T-helper 1 cell (primary cell): ENCODE measurements at regions not wholly inside any gene's neighbourhood (a gene's known extent, or its start where the extent isn't known, plus 50 kb on each side); places are given as distances from the start of the nearest gene placed in this dataset.
A peak's percentile ranks its signal among the peaks of the same experiment; 100 is the strongest.
"Not testable (repeated sequence)": the region's sequence is repeated elsewhere in the genome, so short reads cannot be mapped to it uniquely, and the experiment has no call there.

Source experiments
- DNase-seq, 5 donors: peaks; one replicate each; pipeline ENCODE4 v3.0.0-alpha.2; 2012 to 2020

DNA sequence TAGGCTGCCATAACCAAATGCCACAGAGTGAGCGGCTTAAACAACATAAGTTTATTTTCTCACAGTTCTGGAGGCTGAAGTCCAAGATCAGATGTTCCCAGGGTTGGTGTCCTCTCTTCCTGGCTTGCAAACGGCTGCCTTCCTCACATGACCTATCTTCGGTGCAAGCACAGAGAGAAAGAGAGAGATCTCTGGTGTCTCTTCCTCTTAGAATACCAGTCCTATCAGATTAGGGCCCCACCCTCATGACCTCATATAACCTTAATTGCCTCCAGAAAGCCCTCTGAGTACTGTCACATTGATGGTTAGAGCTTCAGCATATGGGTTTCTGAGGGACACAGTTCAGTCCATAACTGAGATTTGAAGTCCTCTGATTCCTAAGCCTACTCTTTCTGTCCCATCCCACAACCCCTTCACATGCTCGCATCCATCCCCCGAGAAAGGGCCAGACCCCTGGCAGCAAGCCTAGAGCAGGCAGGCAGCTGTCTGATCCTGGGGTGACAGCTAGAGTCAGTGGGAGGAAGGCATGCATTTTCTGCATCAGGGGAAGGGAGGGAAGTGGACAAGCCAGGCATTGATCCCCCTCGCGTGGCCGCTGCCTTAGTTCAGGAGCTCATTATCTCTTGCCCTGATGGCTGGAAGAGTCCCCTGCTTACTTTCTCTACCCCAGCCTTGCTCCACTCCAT lies 114.1 kb downstream of the FAR1 start:
- DNase-seq = no peak

DNA sequence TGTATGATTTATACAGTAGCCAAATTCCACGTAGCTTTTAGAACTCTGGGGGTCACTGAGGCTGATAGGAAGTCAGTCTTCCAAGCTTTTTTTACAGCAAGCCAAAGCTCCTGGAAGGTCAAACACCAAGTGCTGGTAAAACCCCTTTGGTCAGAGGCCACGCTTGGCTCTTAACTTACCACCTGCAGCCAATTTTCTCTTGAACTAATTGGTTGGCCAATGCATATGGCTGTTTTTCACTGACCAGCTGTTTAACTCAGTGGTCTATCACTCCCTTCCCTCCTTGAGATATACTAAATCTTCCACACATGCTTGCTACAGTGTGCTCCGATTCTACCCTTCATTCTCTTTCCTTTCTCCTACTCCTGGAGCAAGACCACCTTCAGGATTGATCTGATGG lies 116.0 kb downstream of the FAR1 start:
- DNase-seq = no peak

DNA sequence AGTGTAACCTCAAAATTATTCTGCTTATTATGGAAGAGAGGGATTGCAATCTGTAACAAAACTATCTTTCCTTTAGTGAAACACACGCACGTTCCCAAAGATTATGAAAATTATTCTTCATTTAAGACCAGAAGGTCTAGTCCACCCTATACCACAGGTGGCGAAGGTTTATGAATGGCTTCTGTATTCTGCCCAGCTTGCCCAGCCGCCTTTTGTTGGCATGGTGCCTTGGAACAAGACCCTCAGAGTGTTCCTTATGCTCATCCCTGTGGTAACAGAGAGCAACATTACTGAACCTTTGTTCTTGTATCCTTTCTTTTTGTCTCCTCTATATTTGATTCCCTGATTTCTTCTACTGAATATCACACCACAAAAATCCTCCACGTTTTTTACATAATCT lies 116.4 kb downstream of the FAR1 start:
- no peak for DNase-seq

DNA sequence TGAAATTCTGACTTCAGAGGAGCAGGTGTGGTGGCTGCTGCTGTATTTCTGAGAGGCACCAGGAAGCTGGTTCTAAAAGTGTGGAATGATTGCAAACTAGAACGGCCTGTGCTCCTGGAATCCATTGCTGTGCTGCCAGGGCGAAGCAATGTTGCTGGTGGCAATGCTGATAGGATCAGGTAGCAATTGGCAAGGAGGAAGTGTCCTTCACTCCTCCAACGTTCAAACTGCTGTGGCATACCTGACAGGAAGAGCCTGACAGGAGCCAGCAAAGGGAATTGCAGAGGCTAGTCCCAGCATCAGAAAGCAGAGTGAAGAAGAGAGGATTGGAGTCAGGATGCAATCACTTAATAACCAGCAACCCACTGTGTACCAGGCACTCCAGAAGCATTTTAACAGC lies 118.2 kb downstream of the FAR1 start:
- DNase-seq = no peak

DNA sequence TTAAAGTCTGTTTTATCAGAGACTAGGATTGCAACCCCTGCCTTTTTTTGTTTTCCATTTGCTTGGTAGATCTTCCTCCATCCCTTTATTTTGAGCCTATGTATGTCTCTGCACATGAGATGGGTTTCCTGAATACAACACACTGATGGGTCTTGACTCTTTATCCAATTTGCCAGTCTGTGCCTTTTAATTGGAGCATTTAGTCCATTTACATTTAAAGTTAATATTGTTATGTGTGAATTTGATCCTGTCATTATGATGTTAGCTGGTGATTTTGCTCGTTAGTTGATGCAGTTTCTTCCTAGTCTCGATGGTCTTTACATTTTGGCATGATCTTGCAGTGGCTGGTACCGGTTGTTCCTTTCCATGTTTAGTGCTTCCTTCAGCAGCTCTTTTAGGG lies 129.1 kb downstream of the FAR1 start:
- DNase-seq = not testable (repeated sequence)

DNA sequence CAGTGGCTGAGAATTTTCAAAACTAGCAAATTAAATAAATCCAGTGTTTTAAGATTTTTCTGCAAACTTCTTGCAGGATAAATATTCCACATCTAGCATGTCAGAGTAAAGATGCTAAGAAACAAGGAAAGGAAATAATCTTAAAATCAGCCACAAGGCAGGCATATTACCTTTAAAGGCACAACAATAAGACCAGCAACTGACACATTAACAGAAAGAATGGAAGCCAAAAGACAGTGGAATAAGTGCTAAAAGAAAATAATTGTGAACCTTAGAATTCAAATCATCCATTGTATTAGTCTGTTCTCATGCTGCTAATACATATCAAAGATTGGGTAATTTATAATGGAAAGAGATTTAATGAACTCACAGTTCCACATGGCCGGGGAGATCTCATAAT lies 132.4 kb downstream of the FAR1 start:
- no peak for DNase-seq

DNA sequence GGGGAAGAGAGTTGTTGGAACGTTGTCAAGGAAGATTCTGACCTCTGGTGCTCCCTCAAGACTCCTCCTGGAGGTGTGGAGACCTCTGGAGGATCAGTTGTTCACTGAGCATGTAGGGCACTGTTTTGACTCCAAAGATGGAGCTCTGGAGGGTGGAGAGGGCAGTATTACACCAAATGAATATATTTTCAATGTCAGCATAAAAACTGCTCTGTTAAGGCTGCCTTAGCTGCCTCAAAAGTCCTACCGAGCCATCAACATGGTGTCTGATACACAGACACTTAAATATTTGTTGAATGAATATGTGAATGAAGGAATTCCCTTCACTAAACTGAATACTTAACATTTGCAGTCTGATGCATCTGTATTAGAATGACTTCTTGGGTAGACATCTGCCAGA lies 144.2 kb upstream of the SPON1 start:
- DNase-seq = no peak

DNA sequence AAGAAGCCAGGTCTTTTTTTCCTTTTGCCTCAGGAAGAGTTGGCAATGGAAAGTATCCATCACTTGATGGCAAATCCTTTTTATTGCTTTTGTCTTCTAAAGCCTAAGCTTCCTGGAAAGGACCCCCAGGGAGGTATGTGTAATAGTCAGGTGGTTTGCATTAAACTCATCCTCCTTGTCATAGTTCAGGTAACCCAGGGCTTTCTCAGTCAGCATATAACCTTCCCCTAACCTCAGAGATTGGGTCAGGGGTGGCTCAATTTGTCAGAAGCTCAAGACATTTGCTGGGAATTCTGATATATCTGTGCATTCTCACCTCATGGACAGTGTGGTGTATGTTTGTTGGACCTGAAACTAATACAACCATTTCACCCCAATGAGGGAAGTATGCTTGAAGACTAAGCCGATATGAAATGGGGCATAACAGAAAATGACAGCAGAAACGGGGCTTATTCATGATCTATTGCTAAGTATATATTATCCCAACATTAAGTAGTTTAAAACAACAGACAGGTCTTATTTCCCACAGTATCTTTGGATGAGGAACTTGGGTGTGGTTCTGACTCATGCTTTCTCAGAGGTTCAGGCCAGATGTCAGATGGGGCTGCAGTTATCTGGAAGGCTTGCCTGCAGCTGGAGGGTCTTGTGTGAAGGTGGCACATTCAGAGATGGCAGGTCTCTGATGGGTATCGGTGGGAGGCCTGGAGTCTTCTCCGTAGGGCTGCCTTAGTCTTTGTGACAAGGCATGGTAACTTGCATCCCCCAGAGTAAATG lies 135.8 kb upstream of the SPON1 start:
- DNase-seq = no peak

DNA sequence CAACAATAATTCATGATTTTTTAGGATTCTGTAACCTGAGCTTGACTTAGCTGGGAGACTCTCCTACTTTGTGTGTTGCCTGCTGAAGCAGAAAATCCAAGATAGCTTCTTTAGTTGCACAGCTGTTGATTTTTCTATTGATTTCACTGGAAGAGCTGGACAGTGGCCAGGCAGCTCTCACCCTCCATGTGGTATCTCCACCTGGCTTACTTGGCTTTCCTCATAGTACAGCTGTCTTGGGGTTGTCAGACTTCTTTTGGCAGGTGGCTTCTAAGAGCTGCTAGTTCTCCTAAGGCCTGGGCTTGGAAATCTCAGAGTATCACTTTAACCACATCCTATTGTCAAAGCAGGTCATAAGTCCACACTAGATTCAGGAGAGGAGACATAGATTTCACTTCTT lies 130.8 kb upstream of the SPON1 start:
- no peak for DNase-seq

DNA sequence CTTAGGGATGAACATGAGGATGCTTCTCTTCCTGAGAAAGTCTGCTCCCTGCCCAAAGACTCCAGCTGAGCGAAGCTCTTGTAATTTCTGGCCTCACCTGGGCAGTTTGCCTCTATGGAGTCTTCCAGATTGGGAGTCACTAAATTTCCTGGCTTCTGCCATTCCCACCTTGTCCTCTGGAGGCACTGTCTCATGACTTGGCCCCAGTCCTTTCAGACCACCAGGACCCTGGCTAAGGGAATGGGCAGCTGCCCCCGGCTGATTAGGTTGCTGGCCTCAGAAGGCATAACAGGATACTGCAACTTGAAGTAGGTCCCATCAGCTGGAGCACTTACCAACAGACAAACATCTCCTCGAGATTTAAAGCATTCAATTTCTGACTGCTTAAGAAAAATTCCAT lies 128.1 kb upstream of the SPON1 start:
- DNase-seq = no peak

DNA sequence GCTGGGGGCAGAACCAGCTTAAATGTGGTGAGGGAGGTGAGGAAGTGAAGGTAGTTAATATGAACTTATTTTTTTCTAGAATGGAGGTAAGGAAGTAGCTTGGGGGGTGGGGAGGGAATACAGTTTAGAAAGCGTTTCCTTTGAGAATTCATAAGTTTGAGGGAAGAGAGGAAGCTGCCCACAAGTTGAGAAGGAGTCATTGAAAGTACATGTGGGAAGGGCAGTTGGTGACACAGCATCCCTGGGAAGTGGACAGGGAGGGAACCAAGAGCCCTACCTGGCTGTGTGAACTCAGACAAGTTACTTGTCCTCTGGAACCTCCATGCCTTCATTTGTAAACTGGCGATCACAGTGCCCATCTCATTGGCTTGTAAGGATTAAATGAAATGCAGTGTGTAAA lies 125.9 kb upstream of the SPON1 start:
- no peak for DNase-seq

DNA sequence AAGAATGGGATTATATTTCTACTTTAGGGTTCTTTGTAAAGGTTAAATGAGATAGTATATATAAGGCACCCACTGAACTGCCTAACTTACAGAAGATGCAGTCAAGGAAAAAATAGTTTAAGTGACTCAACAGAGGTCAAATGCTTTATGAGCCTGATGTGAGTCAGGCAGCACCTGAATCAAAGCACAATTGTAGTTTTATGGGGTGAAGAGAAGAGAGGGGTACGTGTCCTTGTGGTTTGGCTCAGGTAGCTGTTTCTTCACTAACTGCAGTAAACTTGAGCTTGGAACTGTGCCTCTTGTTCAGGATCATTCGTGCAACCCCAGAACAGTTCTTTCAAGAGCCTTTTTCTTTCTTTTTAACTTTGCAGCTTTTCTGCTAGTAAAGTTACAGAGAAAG lies 125.2 kb upstream of the SPON1 start:
- no peak for DNase-seq

DNA sequence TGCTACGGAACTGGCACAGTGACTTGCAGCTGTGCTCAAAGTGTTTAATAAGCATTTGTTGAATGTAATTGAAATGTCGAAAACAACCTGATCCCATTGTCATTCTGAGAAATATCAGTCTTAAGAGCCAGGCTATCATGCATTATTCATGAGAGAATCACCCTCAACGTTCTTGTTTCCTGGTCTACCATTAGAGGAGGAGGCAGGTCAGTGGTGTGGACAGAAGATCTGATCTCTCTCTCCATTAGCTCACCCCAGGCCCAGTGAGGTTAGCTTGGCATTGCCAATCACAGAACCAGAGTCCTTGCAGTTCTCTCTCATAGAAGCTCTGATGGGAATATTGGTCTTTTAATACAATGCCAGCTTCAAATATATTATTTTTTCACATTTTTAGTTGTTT lies 121.1 kb upstream of the SPON1 start:
- DNase-seq = no peak

DNA sequence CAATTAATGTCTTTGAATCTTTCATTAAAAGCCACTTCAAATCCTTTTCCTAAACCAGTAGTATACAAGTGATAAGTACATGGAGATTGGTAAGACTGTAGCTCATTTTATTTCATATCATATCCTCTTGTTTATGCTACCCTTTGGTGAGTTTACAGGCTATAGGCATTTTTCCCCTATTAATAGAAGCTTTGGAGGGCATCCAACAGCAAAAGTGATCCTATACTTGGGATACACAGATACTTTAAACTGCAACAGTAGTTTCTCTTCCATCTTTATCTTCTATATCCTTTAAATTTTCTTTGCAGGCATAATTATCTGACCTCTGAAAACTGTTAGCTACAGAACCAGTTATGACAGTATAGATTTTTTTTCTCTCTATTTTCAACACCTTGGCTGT lies 114.5 kb upstream of the SPON1 start:
- DNase-seq = no peak

DNA sequence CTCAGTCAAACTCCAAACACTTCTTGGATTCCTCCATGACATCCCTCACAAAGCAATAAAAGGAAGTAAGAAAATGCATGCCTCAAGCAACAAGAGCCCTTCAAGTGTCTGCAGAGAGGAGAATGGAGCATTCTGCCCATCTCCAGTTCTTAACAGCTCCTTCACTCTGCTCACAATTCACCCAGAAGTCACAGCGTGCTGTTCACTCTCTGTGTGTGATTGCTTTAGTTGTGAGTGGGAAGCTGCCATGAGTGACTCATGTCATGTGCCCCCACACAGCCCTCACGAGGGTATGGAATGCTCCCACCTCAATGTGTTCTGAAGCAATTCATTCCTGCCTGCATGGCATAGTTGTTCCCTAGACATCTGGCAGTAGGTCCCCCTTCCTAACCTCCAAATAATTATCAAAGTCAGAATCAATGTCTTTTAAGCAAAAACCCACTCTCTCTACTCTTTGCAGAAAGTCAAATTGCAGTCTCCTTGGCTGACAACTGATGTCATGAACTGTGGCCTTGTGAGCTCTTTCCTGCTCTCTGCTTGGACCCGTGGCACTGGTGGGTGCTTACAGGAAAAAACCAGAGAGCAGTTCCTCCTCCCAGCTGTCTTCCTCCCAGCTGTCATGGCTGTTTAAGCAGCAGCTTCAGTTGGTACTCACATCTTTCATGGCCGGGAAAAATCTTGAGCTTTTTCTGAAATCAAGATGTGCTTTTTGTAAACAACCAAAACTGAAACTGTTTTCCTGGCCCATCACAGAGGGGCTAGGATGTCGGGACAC lies 112.1 kb upstream of the SPON1 start:
- DNase-seq = no peak

DNA sequence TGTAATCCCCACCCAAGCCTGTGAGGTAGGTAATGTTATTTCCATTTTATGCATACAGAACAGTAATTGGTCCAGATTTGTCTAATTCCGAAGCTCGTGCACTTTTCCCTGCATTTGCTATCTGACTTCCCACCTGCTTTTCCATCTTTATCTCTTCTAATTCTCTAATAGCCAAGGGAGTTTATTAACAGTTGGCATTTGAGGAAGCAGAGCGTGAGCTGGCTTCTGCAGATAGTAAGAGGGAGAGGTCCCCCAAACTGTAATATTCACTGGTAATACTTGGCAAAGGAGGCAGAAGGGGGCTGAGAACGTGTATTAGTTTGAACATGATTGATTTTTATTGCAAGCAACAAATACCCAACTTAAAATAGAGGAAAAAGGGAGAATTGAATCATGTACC lies 110.8 kb upstream of the SPON1 start:
- no peak for DNase-seq

DNA sequence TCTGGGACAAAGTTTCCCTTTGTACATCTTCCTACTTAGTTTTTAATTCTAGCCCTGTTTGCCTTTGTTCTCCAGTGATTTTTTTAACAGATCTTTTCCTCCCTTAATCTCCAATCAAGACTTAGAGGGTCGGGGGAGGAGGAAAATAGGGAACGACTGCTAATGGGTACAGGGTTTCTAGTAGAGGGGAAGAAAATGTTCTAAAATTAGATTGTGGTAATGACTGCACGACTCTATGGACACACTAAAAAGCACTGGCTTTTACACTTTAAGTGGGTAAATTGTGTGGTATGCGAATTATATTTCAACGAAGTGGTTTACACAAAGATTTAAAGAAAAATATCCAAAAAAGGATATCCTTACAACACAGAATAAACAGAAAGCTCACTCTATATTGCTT lies 110.0 kb upstream of the SPON1 start:
- DNase-seq = no peak

DNA sequence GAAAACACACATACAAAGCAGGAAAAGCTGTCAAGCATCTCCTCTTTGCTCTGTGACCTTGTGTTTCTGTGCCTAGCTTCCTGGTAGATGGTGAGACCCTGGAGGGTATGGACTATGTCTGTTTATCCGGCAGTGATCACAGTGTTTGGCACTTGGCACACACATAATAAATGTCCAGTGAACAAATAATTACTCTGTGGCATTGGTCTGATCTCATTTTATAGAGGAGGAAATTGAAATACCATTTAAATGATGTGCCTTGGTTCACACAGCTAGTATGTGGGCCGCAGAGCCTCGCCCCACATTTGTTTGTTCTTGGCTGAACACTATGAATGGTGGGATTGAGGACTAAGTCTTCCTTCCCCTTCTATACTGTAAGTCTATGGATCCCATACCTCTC lies 104.7 kb upstream of the SPON1 start:
- no peak for DNase-seq

DNA sequence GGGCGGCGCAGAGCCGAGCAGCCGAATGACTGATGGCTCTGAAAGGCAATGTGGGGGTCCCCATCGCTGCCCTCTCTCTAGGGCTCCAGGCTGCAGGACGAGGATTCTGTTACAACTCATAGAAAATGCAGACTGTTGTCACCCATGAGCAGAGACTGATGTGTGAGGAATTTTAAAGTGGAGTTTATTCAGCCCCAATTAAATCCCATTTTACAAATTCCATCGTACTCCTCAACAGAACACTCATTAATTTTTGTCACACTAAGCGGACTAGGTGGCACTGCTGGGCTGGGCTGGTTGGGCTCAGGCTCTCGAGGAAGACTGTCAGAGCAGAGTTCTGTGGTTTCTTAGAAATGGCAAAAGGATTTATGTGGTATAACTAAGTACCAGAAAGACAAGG lies 102.6 kb upstream of the SPON1 start:
- DNase-seq = no peak

DNA sequence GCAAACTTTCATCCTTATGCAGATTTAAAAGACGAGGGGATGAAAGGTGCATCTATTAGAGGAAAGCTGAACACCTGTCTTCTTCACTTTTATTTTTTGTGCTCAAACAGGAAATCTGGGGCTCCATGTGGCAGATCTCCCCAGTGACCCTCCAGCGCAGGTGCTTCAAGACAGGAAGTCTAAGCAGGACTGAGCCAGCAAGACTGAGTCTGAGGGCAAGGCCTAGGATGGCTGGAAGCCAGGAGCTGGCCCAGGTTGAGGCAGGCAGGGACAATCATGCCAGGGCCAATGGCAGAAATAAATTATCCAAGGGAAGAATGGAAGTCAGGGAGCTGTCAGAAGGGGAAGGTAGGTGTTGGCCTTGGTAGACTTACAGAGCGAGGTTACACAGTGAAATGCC lies 101.1 kb upstream of the SPON1 start:
- DNase-seq = no peak

DNA sequence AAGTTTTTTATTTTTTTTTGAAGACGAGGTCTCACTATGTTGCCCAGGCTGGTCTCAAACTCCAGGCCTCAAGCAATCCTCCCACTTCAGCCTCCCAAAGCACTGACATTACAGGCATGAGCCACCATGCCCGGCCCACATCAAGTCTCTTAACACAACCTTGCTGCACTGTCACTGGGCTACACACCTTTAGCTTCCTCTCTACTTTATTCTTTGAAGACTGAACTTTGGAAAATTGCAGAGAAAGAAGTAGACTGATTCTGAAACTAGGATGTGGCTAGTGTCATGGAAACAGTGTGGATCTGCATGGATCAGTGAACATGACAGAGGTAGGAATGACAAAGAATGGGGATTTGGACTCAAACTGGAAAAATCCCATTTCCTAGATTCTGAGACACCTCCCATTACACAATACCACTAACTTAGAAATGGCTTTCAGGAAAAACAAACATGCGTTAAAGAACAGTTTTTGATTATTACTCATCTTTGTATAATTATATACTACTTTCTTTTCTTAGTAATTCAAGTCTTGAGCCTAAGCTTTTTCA lies 99.6 kb upstream of the SPON1 start:
- DNase-seq = no peak

DNA sequence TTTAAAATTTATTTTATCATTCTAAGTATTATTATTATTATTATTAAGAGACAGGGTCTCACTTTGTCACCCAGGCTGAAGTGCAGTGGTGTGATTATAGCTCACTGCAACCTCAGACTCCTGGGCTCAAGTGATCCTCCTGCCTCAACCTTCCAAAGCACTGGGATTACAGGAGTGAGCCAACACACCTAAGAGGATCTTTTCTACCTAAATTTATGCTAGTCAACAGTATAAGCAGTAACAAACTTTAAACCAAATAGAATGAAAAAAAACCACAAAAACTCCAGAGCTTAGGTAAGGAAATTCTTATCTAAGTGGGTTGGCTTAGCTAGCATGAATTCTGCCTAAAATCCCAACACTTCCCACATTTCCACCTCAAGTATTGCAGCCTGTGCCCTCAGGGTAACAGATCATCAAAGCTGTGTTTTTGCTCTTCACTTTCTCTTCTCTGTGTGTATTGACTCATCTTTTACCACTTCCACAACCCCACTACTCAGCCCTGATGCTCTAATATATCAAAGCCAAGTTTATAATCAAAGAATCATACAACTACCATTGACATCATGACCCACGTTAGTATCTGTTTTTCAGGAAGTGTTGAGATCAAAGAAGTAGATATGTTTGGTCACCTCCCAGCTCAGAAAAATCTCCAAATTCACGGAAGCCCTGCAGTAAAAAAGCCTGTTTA lies 93.7 kb upstream of the SPON1 start:
- DNase-seq = peak in 4 of 5 donors; percentile 11 to 78 (median 30)

DNA sequence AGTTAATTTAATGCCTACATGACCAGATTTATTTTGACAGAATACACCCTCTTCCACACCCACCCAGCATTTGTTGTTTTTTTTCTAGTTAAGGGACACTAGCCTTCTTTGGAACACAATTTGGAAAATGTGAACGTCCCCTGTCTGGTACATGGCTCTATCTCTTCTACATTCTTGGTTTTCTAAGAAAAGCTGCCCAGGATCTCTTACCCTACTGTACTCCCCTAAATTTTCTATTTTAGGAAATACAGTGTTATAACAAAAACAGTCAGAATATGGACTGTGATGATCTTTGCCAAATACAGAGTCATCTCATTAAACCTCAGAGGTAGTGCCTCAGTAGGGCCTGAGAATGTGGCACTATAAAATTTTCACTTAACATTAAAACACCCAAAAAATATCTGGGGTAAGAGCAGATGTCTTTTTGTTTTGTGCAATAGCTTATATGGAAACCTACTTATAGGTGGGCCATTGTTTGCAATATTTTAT lies 93.1 kb upstream of the SPON1 start:
- no peak for DNase-seq
